ENCODE measurements at regions not wholly inside any gene's neighbourhood (a gene's known extent, or its start where the extent isn't known, plus 50 kb on each side); places are given as distances from the start of the nearest gene placed in this dataset.
A peak's percentile ranks its signal among the peaks of the same experiment; 100 is the strongest.

DNA sequence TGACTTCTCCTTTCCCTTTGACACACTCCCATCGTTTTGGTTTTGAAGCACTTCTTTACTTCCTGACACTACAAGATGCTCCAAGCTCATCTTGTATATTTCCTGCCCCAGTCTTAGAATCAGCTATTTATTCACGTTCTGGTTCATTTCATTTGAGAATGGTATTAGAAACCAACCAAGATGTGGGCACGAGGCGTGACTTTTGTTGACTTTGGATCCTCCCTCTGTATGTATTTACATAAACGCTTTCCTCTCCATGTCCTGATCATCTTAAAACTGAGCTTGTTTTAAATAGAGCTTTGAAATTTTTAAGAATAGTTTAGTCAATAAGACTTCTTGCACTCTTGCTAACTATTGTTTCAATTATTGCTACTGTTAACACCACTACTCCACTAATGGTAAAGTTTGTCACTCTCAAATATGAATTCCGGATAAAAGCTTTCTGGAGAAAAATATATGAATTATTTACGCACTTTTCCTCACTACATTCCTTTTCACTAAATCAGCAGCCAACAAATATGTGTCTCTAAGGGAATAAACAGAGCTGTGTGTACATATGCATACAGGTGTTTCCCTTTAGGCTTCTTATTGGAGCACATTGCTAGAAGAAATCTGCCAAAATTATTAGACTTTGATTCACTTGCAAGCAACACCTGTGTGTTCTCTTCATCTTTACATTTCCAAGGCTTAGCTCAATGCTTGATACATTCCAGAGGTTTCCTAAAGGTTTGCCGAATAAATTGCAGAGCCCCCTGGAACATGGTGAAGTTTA lies 77.3 kb upstream of the TMEM244 start:
- no peaks in the 10 kb centered on the region for H3K9me3 ChIP-seq (ENCODE audit: low read length)
- no peak overlapping the region for H3K27ac ChIP-seq (ENCODE audit: low read depth, low read length, poor library complexity, severe bottlenecking)
- H3K4me1 ChIP-seq (ENCODE audit: insufficient read depth, low read length, poor library complexity, severe bottlenecking): no peaks in the 10 kb centered on the region
- no peak overlapping the region for H3K4me2 ChIP-seq (ENCODE audit: low read length)
- ChIA-PET POLR2A (interaction anchor here (0.7 to 1.5 kb wide), 3 partner anchors 436 to 453 kb away, joined by 3 to 5 read pairs (median 4); no protein-coding TSS in a partner anchor), CTCF (ENCODE audit: unreplicated experiment) (interaction anchor here (0.8 kb wide), 1 partner anchor 12 kb away, joined by 3 read pairs; no protein-coding TSS in a partner anchor)
- no peaks in the 10 kb centered on the region for H3K79me2 ChIP-seq (ENCODE audit: insufficient read depth, low read depth, low read length)
- H4K20me1 ChIP-seq (ENCODE audit: insufficient read depth, low read length): no peaks in the 10 kb centered on the region
- no TSS peak for BruUV-seq (replicated peaks)
- no peak overlapping the region for H3K4me3 ChIP-seq (ENCODE audit: low read depth, low read length, poor library complexity, severe bottlenecking)
- no peak for DNase-seq (ENCODE audit: low spot score)
- H2AFZ ChIP-seq (ENCODE audit: low read length): no peak overlapping the region
- H3K36me3 ChIP-seq (ENCODE audit: insufficient read depth, low read length): no peaks in the 10 kb centered on the region
- TF ChIP-seq, protein P1, sequence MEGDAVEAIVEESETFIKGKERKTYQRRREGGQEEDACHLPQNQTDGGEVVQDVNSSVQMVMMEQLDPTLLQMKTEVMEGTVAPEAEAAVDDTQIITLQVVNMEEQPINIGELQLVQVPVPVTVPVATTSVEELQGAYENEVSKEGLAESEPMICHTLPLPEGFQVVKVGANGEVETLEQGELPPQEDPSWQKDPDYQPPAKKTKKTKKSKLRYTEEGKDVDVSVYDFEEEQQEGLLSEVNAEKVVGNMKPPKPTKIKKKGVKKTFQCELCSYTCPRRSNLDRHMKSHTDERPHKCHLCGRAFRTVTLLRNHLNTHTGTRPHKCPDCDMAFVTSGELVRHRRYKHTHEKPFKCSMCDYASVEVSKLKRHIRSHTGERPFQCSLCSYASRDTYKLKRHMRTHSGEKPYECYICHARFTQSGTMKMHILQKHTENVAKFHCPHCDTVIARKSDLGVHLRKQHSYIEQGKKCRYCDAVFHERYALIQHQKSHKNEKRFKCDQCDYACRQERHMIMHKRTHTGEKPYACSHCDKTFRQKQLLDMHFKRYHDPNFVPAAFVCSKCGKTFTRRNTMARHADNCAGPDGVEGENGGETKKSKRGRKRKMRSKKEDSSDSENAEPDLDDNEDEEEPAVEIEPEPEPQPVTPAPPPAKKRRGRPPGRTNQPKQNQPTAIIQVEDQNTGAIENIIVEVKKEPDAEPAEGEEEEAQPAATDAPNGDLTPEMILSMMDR (conservative IDR thresholded peaks at IDR 0.05; ENCODE audit: low read length): no peak
- no peak for TF ChIP-seq EZH2phosphoT487 (IDR thresholded peaks at IDR 0.05; ENCODE audit: borderline replicate concordance, low read depth, low read length)
- intact Hi-C loops (cut with micrococcal nuclease; ENCODE audit: unreplicated experiment): loop anchor here (5.0 to 10.0 kb wide), 2 partner anchors 164 to 341 kb away; no protein-coding TSS in a partner anchor
- H3K9me2 ChIP-seq (ENCODE audit: insufficient read depth, low read length): no peaks in the 10 kb centered on the region

DNA sequence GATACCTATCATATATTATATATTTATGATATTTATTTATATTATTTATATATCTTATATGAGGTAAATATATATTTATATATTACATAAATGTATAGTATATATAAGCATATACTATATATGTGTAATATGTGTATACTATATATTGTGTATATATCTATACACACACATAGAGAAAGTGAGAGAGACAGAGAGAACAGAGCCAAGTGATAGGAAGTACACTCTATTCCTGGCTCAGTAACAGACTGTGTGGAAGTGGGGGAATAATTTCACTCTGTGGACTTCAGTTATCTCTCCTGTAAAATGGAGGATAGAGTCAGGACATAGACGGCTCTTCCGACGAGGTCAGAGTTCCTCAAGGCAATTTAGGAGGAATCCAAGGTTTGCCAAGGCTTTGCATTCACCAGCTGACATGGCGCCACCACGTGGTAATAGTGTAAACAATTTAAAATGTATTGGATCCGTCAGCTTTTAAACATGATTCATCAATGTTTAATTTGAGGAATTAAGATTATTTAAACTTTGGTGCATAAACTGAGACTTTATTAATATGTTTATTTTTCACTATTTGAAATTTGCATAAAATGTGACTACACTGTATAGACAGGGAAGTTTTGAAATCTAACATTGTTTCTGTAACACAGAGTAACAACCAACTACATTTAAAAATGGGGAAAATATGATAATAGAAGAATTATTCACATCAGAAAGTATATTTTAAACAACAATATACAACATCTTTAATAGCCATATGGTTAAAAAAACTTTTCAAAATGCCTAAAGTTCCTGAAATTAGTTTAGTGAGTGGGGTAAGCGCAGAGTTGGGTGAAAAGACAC lies 75.4 kb upstream of the TMEM244 start:
- no peaks in the 10 kb centered on the region for H3K9me3 ChIP-seq (ENCODE audit: low read length)
- no peak overlapping the region for H3K4me3 ChIP-seq (ENCODE audit: low read depth, low read length, poor library complexity, severe bottlenecking)
- ChIA-PET CTCF (ENCODE audit: unreplicated experiment) (no interaction called here), POLR2A (no interaction called here)
- peak; percentile 61 for DNase-seq (ENCODE audit: low spot score)
- no peaks in the 10 kb centered on the region for H3K36me3 ChIP-seq (ENCODE audit: insufficient read depth, low read length)
- H2AFZ ChIP-seq (ENCODE audit: low read length): no peak overlapping the region
- no peaks in the 10 kb centered on the region for H3K79me2 ChIP-seq (ENCODE audit: insufficient read depth, low read depth, low read length)
- TF ChIP-seq EZH2phosphoT487 (IDR thresholded peaks at IDR 0.05; ENCODE audit: borderline replicate concordance, low read depth, low read length): no peak
- TF ChIP-seq, protein P1 (conservative IDR thresholded peaks at IDR 0.05; ENCODE audit: low read length): peak; percentile 97
- no TSS peak for BruUV-seq (replicated peaks)
- intact Hi-C loops (cut with micrococcal nuclease; ENCODE audit: unreplicated experiment): loop anchor here (1.0 to 10.0 kb wide), 4 partner anchors 84 to 437 kb away; no protein-coding TSS in a partner anchor
- H4K20me1 ChIP-seq (ENCODE audit: insufficient read depth, low read length): no peaks in the 10 kb centered on the region
- no peak overlapping the region for H3K4me2 ChIP-seq (ENCODE audit: low read length)
- no peaks in the 10 kb centered on the region for H3K9me2 ChIP-seq (ENCODE audit: insufficient read depth, low read length)
- H3K4me1 ChIP-seq (ENCODE audit: insufficient read depth, low read length, poor library complexity, severe bottlenecking): no peaks in the 10 kb centered on the region
- no peak overlapping the region for H3K27ac ChIP-seq (ENCODE audit: low read depth, low read length, poor library complexity, severe bottlenecking)

All from OCI-LY7 (cell line).